DND-41 (cell line): ENCODE measurements at regions not wholly inside any gene's neighbourhood (a gene's known extent, or its start where the extent isn't known, plus 50 kb on each side); places are given as distances from the start of the nearest gene placed in this dataset.
"Not testable (repeated sequence)": the region's sequence is repeated elsewhere in the genome, so short reads cannot be mapped to it uniquely, and the experiment has no call there.

Experiments
- EZH2 ChIP-seq: IDR thresholded peaks from 3 replicates; pipeline ENCODE4 v1.6.1; 2012; ENCODE audit warnings: borderline replicate concordance, low read depth, mild to moderate bottlenecking, moderate library complexity, low read length, inconsistent platforms; ENCODE audit not compliant: severe bottlenecking
- TF ChIP-seq, protein P1 (sequence below): IDR thresholded peaks from 2 replicates; pipeline ENCODE4 v1.5.1; 2012; ENCODE audit warnings: borderline replicate concordance, low read length, moderate library complexity, mild to moderate bottlenecking; ENCODE audit not compliant: poor library complexity, severe bottlenecking; ENCODE audit errors: extremely low read depth

DNA sequence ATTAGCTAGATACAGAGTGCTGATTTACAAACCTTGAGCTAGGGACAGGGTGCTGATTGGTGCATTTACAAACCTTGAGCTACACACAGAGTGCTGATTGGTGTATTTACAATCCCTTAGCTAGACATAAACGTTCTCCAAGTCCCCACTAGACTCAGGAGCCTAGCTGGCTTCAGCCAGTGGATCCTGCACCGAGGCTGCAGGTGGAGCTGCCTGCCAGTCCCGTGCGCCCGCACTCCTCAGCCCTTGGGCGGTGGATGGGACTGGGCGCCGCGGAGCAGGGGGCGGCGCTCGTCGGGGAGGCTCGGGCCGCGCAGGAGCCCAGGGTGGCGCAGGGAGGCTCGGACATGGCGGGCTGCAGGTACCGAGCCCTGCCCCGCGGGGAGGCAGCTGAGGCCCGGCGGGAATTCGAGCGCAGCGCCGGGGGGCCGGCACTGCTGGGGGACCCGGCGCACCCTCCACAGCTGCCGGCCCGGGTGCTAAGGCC lies 157.7 kb downstream of the BRD1 start:
- TF ChIP-seq, protein P1, sequence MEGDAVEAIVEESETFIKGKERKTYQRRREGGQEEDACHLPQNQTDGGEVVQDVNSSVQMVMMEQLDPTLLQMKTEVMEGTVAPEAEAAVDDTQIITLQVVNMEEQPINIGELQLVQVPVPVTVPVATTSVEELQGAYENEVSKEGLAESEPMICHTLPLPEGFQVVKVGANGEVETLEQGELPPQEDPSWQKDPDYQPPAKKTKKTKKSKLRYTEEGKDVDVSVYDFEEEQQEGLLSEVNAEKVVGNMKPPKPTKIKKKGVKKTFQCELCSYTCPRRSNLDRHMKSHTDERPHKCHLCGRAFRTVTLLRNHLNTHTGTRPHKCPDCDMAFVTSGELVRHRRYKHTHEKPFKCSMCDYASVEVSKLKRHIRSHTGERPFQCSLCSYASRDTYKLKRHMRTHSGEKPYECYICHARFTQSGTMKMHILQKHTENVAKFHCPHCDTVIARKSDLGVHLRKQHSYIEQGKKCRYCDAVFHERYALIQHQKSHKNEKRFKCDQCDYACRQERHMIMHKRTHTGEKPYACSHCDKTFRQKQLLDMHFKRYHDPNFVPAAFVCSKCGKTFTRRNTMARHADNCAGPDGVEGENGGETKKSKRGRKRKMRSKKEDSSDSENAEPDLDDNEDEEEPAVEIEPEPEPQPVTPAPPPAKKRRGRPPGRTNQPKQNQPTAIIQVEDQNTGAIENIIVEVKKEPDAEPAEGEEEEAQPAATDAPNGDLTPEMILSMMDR = not testable (repeated sequence)
- TF ChIP-seq EZH2 = not testable (repeated sequence)
